K562 (cell line): ENCODE measurements at regions not wholly inside any gene's neighbourhood (a gene's known extent, or its start where the extent isn't known, plus 50 kb on each side); places are given as distances from the start of the nearest gene placed in this dataset.

ENCODE experiments used
- TRIM24 ChIP-seq, 2 experiments: fragments of 450-650 bp; IDR thresholded peaks; 2 replicates each; pipeline ENCODE4 v1.6.1; 2016
- ZNF274 ChIP-seq: IDR thresholded peaks from 2 replicates; pipeline ENCODE4 v1.6.1; 2011; ENCODE audit warnings: low read depth, mild to moderate bottlenecking, low read length, moderate library complexity, borderline replicate concordance

DNA sequence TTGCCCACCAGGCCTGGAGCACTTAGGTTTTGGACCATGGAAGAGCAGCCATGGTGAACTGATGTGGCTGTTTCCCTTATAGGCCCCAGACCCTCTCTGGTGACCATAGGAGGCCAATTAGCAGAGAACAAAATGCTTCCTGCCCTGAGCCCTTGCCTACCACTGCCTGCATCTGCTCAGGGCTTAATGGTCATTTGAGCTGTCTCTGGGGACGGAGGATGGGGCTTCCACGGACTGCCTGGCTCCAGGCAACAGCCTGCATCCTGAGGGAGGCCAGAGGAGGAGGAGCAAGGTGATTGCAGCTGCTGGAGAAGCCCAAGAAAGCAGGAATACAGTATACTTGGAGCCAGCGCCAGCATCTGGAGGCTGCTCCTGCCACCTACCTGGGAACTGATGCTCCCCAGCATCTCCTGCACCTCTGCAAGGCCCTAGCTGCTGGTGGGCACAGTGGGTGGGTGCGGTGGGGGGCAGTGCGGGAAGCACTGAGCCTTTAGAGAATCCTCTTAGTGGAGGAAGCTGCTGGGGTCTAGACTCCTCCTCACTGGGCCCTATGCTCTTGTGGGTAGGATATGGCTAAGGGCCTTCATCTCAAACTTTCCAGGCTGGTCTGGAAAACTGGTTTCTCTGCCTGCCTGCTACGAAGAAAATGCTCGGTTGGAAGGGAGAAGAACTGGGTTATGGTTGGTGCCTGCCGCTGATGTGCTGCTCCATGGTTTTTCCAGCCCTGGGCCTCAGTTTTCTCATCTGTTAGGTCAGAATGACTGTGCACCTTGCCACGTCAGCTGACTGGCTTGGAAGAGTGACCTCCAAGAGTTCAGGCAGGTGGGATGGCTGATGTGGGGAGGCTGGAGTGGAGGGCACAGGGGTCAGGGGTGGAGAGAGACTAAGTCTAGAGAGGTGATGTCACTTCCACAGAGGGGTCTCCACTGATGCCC, 158.8 kb upstream of the PJA1 start:
- TF ChIP-seq ZNF274: no peak
- no peak for TF ChIP-seq TRIM24 (IDR thresholded peaks at IDR 0.05)
